Neutrophil (primary cell): ENCODE measurements at regions not wholly inside any gene's neighbourhood (a gene's known extent, or its start where the extent isn't known, plus 50 kb on each side); places are given as distances from the start of the nearest gene placed in this dataset.
"Not testable (repeated sequence)": the region's sequence is repeated elsewhere in the genome, so short reads cannot be mapped to it uniquely, and the experiment has no call there.

Source experiments
- H3K27ac ChIP-seq: fragments of 200-600 bp; sonication (generic); 2 replicates; pipeline ENCODE4 v1.5.1; 2016; ENCODE audit warnings: mild to moderate bottlenecking, moderate library complexity
- H3K27me3 ChIP-seq: fragments of 200-600 bp; sonication (generic); 2 replicates; pipeline ENCODE4 v1.6.0; 2016; ENCODE audit warnings: mild to moderate bottlenecking
- H3K36me3 ChIP-seq: fragments of 200-600 bp; sonication (generic); 2 replicates; pipeline ENCODE4 v1.5.1; 2017
- H3K4me1 ChIP-seq, 2 experiments: fragments of 200-600 bp in 1 of 2; sonication (generic) in 1 of 2; 1 replicate in 1 of 2; 2 replicates in 1 of 2; pipeline versions ENCODE4 v1.5.1 to v1.6.1; 2013 to 2016; ENCODE audit warnings: low read depth in 1 of 2, low read length in 1 of 2, mild to moderate bottlenecking in 1 of 2, moderate library complexity in 1 of 2; ENCODE audit not compliant: control insufficient read depth in 1 of 2, insufficient read depth in 1 of 2
- H3K4me3 ChIP-seq, 2 experiments: fragments of 200-600 bp in 1 of 2; sonication (generic) in 1 of 2; 1 replicate in 1 of 2; 2 replicates in 1 of 2; pipeline ENCODE4 v1.5.1; 2013 to 2016; ENCODE audit warnings: low read depth in 1 of 2, low read length in 1 of 2, mild to moderate bottlenecking in 1 of 2, moderate library complexity in 1 of 2
- H3K9me3 ChIP-seq: fragments of 200-600 bp; sonication (generic); 2 replicates; pipeline ENCODE4 v1.5.1; 2016
- TF ChIP-seq, protein P1 (sequence below): fragments of 200-600 bp; sonication (generic); IDR thresholded peaks from 2 replicates; pipeline ENCODE4 v1.5.1; 2016; ENCODE audit warnings: antibody characterized with exemption

DNA sequence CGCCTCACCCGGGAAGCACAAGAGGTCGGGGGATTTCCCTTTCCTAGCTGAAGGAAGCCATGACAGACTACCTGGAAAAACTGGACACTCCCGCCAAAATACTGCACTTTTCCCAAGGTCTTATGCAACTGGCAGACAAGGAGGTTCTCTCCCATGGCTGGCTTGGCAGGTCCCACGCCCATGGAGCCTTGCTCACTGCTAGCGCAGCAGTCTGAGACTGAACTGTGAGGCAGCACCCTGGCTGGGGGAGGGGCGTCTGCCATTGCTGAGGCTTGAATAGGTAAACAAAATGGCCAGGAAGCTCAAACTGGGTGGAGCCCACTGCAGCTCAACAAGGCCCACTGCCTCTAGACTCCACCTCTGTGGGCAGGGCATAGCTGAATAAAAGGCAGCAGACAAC lies 92.1 kb downstream of the C4BPA start:
- H3K27ac ChIP-seq, H3K9me3 ChIP-seq, H3K4me1 ChIP-seq, H3K27me3 ChIP-seq, H3K4me3 ChIP-seq, H3K36me3 ChIP-seq: not testable (repeated sequence)

DNA sequence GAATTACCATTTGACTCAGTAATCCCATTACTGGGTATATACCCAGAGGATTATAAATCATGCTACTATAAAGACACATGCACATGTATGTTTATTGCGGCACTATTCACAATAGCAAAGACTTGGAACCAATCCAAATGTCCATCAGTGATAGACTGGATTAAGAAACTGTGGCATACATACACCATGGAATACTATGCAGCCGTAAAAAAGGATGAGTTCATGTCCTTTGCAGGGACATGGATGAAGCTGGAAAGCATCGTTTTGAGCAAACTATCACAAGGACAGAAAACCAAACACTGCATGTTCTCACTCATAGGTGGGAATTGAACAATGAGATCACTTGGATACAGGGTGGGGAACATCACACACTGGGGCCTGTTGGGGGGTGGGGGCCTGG lies 97.5 kb downstream of the C4BPA start:
- not testable (repeated sequence) for H3K27me3 ChIP-seq, H3K27ac ChIP-seq, H3K4me3 ChIP-seq, H3K9me3 ChIP-seq, H3K36me3 ChIP-seq, H3K4me1 ChIP-seq

DNA sequence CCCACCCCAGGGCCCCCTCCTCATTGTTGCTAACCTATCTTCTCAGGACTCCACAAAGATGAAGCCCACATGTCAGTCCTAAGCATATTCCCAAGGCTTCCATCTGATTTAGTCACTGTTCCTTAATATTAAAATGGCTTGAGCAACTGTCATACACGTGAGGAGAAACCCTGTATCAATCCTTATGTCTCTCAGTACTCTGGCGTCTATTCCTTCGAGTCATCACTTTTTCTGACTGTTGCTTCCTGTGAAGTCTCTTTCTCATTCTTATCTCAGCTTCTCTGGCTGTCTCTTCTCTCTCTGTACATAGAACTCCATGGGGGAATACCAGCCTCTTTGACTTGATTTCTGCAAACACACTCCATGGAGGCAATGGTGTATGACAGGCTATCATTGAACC lies 98.4 kb downstream of the C4BPA start:
- Histone ChIP-seq H3K27ac (no peak overlapping the region), H3K9me3 (no peaks in the 10 kb centered on the region), H3K36me3 (no peaks in the 10 kb centered on the region), H3K4me3 (no peak overlapping the region), H3K4me1 (no peaks in the 10 kb centered on the region), H3K27me3 (no peaks in the 10 kb centered on the region)
- TF ChIP-seq, protein P1, sequence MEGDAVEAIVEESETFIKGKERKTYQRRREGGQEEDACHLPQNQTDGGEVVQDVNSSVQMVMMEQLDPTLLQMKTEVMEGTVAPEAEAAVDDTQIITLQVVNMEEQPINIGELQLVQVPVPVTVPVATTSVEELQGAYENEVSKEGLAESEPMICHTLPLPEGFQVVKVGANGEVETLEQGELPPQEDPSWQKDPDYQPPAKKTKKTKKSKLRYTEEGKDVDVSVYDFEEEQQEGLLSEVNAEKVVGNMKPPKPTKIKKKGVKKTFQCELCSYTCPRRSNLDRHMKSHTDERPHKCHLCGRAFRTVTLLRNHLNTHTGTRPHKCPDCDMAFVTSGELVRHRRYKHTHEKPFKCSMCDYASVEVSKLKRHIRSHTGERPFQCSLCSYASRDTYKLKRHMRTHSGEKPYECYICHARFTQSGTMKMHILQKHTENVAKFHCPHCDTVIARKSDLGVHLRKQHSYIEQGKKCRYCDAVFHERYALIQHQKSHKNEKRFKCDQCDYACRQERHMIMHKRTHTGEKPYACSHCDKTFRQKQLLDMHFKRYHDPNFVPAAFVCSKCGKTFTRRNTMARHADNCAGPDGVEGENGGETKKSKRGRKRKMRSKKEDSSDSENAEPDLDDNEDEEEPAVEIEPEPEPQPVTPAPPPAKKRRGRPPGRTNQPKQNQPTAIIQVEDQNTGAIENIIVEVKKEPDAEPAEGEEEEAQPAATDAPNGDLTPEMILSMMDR = no peak

DNA sequence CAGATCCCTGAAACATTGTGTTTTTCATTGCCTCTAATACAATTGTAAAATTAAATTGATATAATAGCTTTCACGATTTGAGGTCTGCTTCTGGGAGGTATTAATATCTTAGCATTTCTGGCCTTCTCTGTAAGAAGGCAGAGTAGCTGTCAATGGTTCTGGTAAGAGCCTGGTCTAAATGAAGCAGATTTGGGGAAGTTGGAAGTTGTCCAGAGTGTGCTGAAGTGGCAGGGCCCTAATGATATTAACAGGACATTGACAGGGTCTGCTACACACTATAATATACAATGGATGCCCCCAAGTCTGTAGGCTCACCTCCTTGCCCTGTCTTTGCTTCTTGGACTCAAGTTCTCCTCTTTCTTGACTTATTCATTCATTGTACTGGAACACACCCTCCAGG lies 99.5 kb downstream of the C4BPA start:
- no peaks in the 10 kb centered on the region for H3K9me3 ChIP-seq
- no peaks in the 10 kb centered on the region for H3K27me3 ChIP-seq
- no peak overlapping the region for H3K4me3 ChIP-seq
- H3K4me1 ChIP-seq = no peaks in the 10 kb centered on the region
- no peaks in the 10 kb centered on the region for H3K36me3 ChIP-seq
- TF ChIP-seq, protein P1 = no peak
- no peak overlapping the region for H3K27ac ChIP-seq

DNA sequence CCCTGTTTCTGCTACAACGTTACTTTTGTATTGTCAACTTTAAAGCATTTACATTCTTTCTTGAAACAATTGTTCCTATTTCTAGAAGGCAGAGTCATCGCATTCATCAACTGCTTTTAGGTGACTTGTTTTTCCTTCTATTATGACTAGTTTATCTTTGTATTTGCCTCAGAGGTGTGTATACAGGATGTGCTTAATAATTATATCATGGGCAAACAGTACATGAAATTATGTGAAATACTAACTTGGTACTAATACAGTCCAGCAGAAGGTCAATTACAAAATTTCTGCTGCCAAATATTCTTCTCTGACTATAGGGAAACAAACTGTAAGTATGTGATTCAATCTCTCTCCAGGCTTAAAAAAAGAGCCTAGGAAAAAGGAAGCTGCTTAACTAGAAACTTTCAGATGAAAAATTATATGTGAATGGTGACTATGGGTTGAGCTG lies 101.6 kb downstream of the C4BPA start:
- H3K4me3 ChIP-seq = no peak overlapping the region
- H3K36me3 ChIP-seq = no peaks in the 10 kb centered on the region
- H3K27me3 ChIP-seq = no peaks in the 10 kb centered on the region
- H3K27ac ChIP-seq = peak overlapping the region; percentile 48
- no peaks in the 10 kb centered on the region for H3K4me1 ChIP-seq
- TF ChIP-seq, protein P1 = no peak
- H3K9me3 ChIP-seq = no peaks in the 10 kb centered on the region

DNA sequence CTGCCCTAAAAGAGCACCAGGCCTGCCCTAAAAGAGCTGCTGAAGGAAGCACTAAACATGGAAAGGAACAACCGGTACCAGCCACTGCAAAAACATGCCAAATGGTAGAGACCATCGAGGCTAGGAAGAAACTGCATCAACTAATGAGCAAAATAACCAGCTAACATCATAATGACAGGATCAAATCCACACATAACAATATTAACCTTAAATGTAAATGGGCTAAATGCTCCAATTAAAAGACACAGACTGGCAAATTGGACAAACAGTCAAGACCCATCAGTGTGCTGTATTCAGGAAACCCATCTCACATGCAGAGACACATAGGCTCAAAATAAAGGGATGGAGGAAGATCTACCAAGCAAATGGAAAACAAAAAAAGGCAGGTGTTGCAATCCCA lies 104.7 kb downstream of the C4BPA start:
- H3K36me3 ChIP-seq, H3K4me1 ChIP-seq, H3K27ac ChIP-seq, H3K4me3 ChIP-seq, H3K9me3 ChIP-seq, H3K27me3 ChIP-seq: not testable (repeated sequence)

DNA sequence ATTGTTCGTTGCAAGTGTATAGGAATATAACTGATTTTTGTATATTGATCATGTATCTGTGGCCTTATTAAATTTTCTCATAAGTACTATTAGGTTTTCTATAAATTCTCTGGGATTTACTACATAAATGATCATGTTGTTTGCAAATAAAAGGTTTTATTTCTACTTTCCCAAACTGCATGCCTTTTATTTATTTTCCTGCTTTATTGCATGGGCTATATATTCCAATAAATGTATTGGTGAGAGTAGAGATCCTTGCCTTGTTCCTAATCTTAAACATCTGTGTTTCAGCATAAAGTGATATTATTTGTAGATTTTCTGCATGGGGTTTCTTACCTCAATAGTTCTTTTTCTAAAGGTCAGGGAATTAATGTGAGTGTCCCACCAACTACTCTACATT lies 107.0 kb upstream of the CD55 start:
- TF ChIP-seq, protein P1 = no peak
- Histone ChIP-seq H3K9me3 (no peaks in the 10 kb centered on the region), H3K36me3 (no peaks in the 10 kb centered on the region), H3K27ac (no peak overlapping the region), H3K4me1 (no peaks in the 10 kb centered on the region), H3K27me3 (peaks cover 25% of the 10 kb centered on the region), H3K4me3 (no peak overlapping the region)
